Brain pericyte (primary cell): ENCODE measurements at regions not wholly inside any gene's neighbourhood (a gene's known extent, or its start where the extent isn't known, plus 50 kb on each side); places are given as distances from the start of the nearest gene placed in this dataset.

Experiments
- DNase-seq: peaks from one replicate; pipeline ENCODE4 v3.0.0-alpha.2; 2012; ENCODE audit warnings: low read depth, low spot score

- DNase-seq: no peak
Observed at GRCh38 chr18:38007676-38008330, 442.2 kb upstream of the CELF4 start.

DNA sequence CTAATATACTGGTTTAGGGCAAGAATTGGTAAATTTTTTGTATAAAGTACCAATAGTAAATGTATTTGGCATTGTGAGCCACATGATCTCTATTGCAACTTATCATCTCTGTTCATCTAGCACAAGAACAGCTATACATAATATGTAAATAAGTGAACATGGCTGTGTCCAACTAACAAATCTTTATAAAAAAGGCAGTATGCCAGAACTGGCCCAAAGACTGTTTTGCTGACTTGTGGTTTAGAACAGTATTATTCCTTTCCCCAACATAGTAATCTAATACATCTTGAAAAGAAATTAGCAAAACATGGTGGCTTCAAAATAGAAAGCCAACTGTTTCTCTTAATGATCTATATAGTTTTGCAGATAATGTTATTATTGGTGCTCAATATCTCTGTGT, 441.4 kb upstream of the CELF4 start:
- no peak for DNase-seq

DNA sequence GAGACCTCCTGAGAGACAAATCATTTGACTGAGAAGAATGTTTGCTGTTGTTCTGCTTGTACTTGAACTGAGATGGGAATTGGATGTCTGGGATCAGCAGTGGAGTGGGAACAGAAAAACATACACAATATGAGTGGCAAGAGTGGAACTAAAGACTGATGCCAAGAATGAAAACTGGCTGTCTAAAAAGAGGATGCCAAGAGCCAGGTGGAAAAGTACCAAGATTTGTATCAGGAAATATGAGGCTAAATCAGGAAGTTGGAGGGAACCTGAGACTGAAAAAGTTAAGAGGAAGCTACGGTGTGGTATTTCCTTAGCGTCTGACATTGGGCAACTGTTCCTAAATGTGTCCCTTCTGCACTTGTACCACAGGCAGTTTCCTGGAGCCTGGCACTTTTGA, 440.9 kb upstream of the CELF4 start:
- DNase-seq: no peak

- no peak for DNase-seq
Observed at GRCh38 chr18:37997695-37998094, 432.1 kb upstream of the CELF4 start.

DNA sequence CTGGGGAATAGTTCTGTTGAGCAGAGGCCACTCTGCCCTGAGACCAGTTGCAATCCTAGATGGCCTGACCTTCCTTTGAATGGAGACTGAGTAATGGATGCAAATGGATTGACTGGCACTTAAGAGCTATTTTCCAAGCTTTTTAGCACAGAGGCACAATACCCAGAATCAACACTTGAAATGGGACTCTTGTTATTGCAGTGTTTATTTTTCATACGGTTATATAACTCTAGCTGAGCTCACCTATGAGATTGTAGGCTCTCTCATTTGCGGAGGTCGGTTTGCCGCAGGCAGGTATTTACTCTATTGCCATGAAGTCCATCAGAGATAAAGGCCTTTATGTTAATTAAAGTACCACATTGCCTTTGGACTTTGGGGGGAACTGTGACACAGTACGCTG, 422.3 kb upstream of the CELF4 start:
- no peak for DNase-seq

DNA sequence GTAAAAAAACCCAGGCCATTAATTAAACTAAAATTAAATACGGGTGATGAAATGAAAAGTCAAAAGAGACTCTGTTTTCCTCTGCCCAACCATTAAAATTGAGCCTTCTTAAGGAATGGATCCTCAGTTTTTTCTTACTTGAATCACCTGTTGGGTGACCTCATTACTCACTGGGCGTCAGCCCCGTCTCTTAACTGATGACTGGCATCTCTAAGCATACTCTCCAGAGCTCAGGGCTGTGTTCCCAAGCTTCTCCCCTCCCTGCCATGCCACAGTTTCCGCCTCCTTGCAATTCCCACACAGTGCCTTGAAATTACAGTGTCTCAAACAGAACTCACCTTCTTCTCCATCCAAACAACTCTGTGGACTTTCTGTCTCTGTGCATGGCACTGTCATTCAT, 421.1 kb upstream of the CELF4 start:
- no peak for DNase-seq

DNA sequence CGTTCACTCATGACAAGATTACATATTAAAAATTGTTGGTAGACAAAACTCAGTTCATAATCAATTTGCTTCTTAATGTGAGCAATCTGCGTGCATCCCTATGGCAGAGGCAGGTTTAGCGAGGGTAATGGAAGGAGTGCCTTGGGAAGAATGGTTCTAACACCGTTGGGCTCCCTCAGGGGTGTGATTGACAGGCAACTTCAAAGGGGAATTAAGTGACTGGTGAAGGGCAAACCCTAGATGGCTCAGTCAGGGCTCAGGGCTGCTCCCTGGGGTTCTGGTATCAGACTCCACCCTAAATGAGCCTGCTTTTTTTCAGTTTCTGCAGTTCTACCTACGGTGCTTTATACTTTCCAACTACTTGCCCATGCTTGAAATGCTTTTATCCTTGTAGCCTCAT, 419.5 kb upstream of the CELF4 start:
- DNase-seq: no peak

DNA sequence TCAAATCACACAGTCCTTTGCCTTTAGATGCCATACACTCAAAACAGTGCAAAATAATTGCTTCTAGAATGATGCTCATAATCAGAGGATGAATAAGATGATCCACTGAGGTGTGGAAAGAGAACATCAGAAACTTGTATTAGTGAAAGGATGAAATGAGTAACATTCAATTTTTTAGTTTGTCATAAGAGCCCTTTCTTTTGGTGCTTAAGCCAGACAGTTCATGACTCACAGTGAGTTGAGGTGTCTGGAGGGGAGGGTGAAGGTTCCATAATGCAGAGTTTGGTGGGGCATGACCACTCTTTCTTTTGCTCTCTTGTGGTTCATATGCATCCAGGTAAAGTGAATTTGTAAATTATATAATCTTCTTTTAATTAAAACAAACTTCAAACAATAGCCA, 415.0 kb upstream of the CELF4 start:
- DNase-seq: no peak

DNA sequence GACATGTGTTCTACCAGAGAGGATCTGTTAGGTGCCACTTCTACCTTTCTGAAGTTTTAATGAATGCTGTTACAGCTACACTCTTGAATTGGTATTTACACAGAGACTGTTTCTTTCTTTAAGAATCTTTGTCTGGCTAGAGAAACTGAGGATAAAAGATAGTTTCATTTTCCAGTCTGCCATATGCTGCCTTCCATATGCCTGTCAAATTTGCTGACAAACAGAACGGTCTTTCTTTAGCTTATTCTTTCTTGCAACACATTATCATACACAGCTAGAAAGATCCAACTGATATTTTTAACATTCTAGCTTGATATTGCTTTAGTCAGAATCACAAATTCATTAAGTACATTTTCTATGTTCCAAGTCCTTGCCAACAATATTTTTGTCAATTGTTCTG, 409.8 kb upstream of the CELF4 start:
- no peak for DNase-seq

GRCh38 chr18:37967261-37967660, 401.7 kb upstream of the CELF4 start:
- DNase-seq: no peak

DNA sequence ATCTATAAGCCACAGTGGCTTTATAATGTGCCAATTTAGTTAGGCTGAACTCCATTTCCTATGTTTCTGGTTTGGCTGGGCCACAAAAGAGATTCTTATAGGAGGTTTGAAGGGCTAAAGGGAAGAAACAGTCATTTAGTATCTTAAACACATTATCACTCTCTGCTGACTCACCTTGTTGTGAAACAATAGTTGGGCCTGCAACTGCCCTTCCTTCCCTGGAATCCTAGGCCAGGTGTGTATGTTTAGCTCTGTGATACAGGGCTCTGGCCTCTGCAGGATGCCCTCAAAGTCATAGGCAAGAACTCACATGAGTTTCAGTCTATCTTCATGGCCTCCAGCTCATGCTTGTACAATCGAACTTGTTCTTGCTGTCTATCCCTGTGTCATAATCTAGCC, 400.0 kb upstream of the CELF4 start:
- DNase-seq: no peak

DNA sequence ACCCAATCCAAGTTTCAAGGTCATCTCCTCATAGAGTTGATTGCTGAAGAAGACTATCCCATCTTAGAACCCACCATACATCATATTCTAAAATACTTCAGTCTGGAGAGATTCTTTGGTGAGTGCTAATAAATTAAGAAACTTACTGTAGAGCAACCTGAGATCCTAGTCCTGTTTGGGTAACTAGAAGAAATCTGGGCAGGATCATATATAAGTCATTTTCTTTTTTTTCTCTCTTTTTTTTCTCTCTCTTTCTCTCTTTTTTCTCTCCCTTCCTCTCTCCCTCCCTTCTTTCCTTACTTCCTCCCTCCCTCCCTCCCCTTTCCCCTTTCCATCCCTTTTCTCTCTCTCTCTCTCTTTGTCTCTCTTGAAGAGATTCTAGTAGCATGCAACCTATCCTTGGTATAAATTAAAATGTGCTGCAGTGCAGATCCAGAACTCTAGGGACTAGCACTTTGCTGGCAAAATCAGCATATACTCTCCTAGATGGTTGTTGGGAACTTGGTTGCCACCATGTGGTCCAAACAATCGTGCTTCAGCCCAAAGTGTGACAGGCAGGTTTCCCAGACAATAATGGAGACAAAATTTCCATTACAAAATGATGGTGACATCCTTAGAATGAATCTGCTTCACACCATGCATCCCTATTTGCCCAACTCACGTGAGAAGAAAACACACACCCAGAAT, 399.4 kb upstream of the CELF4 start:
- no peak for DNase-seq

DNA sequence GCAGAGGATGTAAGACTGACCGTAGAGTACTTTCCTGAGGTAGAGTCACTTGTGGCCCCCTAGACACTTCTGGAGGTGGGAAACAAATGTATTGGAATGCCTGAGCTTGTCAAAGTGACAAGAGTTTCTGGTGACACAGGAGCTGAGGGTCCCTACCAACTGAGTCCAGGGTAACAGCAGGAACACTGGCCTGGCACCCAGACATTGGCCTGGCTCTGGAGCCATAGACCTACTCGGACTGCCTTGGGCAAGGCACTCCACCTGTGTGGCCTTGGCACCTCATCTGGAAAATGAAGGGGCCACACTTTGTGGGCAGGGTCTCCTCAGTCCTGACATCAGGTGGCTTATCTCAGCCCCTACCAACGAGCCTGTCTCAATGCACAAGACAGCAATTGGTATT, 398.2 kb upstream of the CELF4 start:
- no peak for DNase-seq

DNA sequence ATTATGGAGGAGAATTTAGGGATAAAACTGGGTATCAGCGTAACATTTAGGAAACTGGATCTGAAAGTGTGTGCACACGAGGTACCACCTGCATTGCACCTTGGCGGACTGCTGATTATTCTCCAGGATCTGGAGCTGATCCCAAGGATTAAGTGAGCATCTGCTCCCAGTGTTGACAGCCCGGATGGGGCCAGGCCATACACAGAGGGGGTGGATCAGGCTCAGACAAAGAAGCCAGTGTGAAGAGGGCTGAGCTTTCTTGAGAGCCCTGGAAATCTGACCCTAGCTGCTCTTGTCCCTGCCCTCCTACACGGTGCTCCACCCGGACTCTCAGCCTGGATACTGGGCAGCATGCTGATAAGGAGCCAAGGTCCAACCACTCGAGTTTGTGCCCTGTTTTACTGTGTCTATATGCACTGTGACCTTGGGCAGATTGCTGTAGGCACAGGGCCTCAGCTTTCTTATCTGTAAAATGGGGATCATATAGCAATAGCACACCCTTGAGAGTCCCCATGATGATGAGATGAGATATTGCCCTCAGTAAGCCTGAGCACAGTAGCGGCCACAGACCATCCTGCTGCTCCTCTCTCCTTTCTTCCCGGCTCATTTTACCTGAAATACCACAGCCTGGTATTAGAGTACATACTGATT, 396.8 kb upstream of the CELF4 start:
- DNase-seq: no peak

DNA sequence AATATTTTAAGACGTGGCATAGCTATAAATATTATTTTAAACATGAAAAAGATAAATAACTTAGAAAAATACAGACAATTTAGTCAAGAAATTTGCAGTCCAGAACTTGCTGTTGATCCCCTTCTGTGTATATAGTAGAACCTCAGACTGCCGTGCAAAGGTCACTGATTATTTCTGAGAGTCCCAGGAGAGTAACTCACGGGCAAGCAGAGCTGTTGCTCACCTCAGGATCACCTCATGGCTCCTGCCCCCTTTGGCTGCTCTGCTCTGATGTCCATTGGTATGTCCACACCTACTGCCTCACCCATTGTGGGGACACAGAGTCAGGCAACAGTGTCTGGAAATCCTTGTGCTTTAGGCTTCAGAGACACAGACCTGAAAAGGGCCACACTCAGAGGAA, 392.9 kb upstream of the CELF4 start:
- no peak for DNase-seq

GRCh38 chr18:37956902-37957301, 391.3 kb upstream of the CELF4 start:
- DNase-seq: no peak

- DNase-seq: no peak
Observed at GRCh38 chr18:37956020-37956419, 390.4 kb upstream of the CELF4 start.

DNA sequence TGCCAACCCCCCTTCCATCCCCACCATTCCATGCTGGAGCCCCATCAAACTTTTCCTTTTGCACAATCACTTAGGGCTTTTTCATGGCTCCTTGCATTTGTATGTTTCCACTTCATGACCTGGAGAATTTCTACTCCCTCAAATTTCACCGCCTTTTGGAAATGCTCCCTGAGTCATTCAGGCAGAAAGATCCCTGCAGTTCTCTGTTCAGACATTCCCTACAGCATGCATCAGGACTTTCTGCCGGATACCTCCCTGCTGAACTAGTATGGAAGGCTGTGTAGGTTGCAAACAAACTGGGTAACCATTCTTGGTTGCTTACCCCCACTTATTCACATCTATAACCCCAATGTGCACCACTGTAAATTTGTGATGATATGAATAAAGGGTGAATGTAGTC, 389.6 kb upstream of the CELF4 start:
- DNase-seq: no peak

DNA sequence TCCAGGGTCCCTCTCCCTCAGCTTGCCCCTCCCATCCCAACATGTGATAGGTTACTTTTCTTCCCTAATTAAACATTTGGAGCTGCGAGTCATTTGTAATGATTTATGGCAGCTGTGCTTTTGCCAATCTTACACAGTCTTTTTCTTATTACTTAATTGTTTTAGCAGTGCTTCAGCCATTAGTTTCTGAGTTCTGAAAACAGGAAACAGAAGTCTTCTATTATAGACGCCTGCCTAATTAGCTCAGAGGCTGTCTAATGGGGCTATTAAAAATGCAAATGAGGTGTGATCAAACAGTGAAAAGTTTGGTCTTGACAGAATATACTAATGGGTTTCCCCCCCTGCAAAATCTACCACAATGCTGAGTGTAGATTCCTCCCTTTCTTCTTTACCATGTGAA, 388.3 kb upstream of the CELF4 start:
- no peak for DNase-seq

- DNase-seq: no peak
Observed at GRCh38 chr18:37948471-37948870, 382.9 kb upstream of the CELF4 start.

DNA sequence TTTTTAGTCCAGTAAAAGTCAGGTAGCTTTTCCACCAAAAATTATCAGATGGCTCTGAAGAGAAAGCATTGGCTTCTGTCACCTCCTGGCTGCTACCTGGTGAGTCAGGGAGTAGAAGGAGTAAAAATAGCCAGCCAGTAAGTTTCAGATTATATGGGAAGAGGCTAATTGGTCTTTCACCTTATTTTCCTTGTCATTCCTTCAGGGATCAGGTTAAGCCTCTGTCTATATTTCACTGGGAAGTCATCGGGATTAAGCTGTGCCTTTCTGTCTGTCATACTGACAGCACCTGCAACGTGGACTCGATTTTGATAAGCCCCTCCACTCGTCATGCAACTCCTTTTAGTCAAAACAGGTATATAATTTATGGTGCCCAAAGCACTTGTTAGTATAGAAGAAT, 380.7 kb upstream of the CELF4 start:
- no peak for DNase-seq

DNA sequence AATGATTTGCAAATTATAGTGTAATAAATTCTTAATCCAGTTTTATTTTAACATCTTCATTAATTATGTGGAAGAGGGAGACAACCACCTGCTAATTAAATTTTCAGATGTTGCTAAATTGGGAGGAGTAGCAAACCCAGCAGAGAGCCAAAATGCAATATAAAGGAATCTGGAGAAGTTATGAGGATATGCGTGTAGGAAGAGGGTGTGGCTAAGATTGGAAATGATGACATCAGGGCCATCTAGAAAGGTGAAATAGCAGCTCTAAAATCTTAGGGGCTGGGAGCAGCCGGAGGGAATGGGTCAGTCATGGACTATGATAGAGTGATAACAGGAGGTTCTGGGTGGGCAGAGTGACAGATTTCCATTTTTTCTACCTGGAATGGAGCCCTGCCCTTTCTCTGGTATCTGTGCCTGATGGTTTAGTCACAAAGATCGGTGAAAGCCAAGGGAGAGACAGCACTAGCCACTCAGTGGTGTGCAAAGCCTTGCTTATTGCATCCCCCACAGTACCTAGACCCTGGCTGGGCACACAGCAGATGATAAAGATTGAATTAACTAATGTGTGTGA, 379.2 kb upstream of the CELF4 start:
- no peak for DNase-seq

- DNase-seq: no peak
Observed at GRCh38 chr18:37937287-37937686, 371.7 kb upstream of the CELF4 start.
